H1 (cell line): ENCODE measurements at regions not wholly inside any gene's neighbourhood (a gene's known extent, or its start where the extent isn't known, plus 50 kb on each side); places are given as distances from the start of the nearest gene placed in this dataset.

Source experiments
- CTCF ChIA-PET: fragments of 300-600 bp; sonication (Branson Sonifier 250); formaldehyde crosslinking; loops from one replicate; lab custom pipeline; 2021; ENCODE audit not compliant: partially characterized antibody; lab: Charles Lee
- POLR2A ChIA-PET: fragments of 300-600 bp; sonication (Branson Sonifier 250); formaldehyde crosslinking; loops from one replicate; lab custom pipeline; 2021; ENCODE audit warnings: inconsistent platforms; ENCODE audit not compliant: partially characterized antibody; lab: Charles Lee
- DNase-seq, 2 experiments: peaks; one replicate each; pipeline versions ENCODE4 v3.0.0 to v3.0.0-alpha.2; 2010 to 2022; ENCODE audit warnings: low spot score in 2 of 2, low read depth in 1 of 2, mixed read lengths in 1 of 2
- FAIRE-seq: peaks from 2 replicates; lab custom pipeline; 2011; peaks lifted over from hg19 to GRCh38; lab: Jason Lieb, UNC
- H2AFZ ChIP-seq: 2 replicates; pipeline ENCODE4 v1.8.1; 2012; ENCODE audit warnings: low read length, inconsistent platforms
- H2AK5ac ChIP-seq: 2 replicates; pipeline ENCODE4 v1.6.1; 2013; ENCODE audit warnings: low read depth, low read length
- H2BK120ac ChIP-seq: replicated peaks from 2 replicates; pipeline ENCODE3; 2013; ENCODE audit warnings: low read depth, low read length, inconsistent platforms
- H2BK12ac ChIP-seq: 2 replicates; pipeline ENCODE4 v1.6.1; 2013; ENCODE audit warnings: low read depth, low read length
- H2BK15ac ChIP-seq: 2 replicates; pipeline ENCODE4 v1.6.1; 2013; ENCODE audit warnings: low read length
- H2BK20ac ChIP-seq: 2 replicates; pipeline ENCODE4 v1.6.1; 2013; ENCODE audit warnings: low read length
- H2BK5ac ChIP-seq: 2 replicates; pipeline ENCODE4 v1.6.1; 2013; ENCODE audit warnings: low read depth, low read length
- H3K14ac ChIP-seq: 2 replicates; pipeline ENCODE4 v1.6.1; 2013; ENCODE audit warnings: inconsistent platforms; ENCODE audit not compliant: insufficient read length
- H3K18ac ChIP-seq: 2 replicates; pipeline ENCODE4 v1.6.1; 2013; ENCODE audit warnings: low read length; ENCODE audit errors: extremely low read depth
- H3K23ac ChIP-seq: 2 replicates; pipeline ENCODE4 v1.6.1; 2013; ENCODE audit warnings: inconsistent platforms; ENCODE audit not compliant: insufficient read length
- H3K23me2 ChIP-seq: 2 replicates; pipeline ENCODE4 v1.6.1; 2013; ENCODE audit warnings: low read depth, low read length
- H3K27ac ChIP-seq: 2 replicates; pipeline ENCODE4 v1.6.1; 2011; ENCODE audit warnings: low read depth, low read length, inconsistent platforms
- H3K27me3 ChIP-seq, 4 experiments: replicated peaks in 1 of 4; 1 replicate in 1 of 4; 2 replicates in 3 of 4; pipeline versions ENCODE4 v1.6.1 to v1.8.1; 2011 to 2013; ENCODE audit warnings: low read length in 3 of 4, mild to moderate bottlenecking in 3 of 4, inconsistent platforms in 2 of 4, mixed read lengths in 2 of 4, moderate library complexity in 1 of 4; ENCODE audit not compliant: control insufficient read depth in 3 of 4, insufficient read depth in 3 of 4; ENCODE audit errors: extremely low read depth in 1 of 4
- H3K36me3 ChIP-seq, 4 experiments: 2 replicates each; pipeline versions ENCODE4 v1.6.1 to v1.8.1; 2011 to 2013; ENCODE audit warnings: mild to moderate bottlenecking in 4 of 4, low read length in 3 of 4, moderate library complexity in 2 of 4, control low read depth in 1 of 4, inconsistent platforms in 1 of 4; ENCODE audit not compliant: insufficient read depth in 4 of 4, control insufficient read depth in 2 of 4
- H3K4ac ChIP-seq: replicated peaks from 2 replicates; pipeline ENCODE3; 2013; ENCODE audit warnings: low read length, low read depth, mixed read lengths, inconsistent platforms; ENCODE audit not compliant: insufficient read length
- H3K4me1 ChIP-seq, 4 experiments: replicated peaks in 1 of 4; 1 replicate in 1 of 4; 2 replicates in 3 of 4; pipeline versions ENCODE4 v1.6.1 to v1.8.1; 2011 to 2013; ENCODE audit warnings: low read length in 3 of 4, inconsistent platforms in 2 of 4, mixed read lengths in 1 of 4; ENCODE audit not compliant: insufficient read depth in 4 of 4, control insufficient read depth in 3 of 4
- H3K4me2 ChIP-seq, 2 experiments: 2 replicates each; pipeline versions ENCODE4 v1.6.1 to v1.8.1; 2011 to 2013; ENCODE audit warnings: low read depth in 2 of 2, low read length in 2 of 2, control low read depth in 1 of 2, inconsistent platforms in 1 of 2, mild to moderate bottlenecking in 1 of 2; ENCODE audit not compliant: insufficient read depth in 1 of 2
- H3K4me3 ChIP-seq, 4 experiments: fragments of 200-600, 300-600 bp in 1 of 4; sonication (generic), shearing (Covaris generic), sonication (Bioruptor Twin) in 1 of 4; 2 replicates each; pipeline versions ENCODE4 v1.5.1 to v1.8.1; 2011 to 2016; ENCODE audit warnings: low read length in 4 of 4, low read depth in 3 of 4, control low read depth in 2 of 4, inconsistent platforms in 2 of 4, mild to moderate bottlenecking in 2 of 4, mixed read lengths in 1 of 4, moderate library complexity in 1 of 4; ENCODE audit not compliant: insufficient read depth in 2 of 4; ENCODE audit errors: extremely low read depth in 1 of 4
- H3K56ac ChIP-seq: replicated peaks from 2 replicates; pipeline ENCODE3; 2013; ENCODE audit warnings: low read depth, mild to moderate bottlenecking, mixed read lengths, low read length, inconsistent platforms; ENCODE audit not compliant: insufficient read length
- H3K79me1 ChIP-seq: 2 replicates; pipeline ENCODE4 v1.6.1; 2013; ENCODE audit warnings: low read depth, low read length, control low read depth
- H3K79me2 ChIP-seq, 2 experiments: 2 replicates each; pipeline versions ENCODE4 v1.6.1 to v1.8.1; 2012 to 2013; ENCODE audit warnings: low read length in 2 of 2, mild to moderate bottlenecking in 2 of 2, inconsistent platforms in 1 of 2; ENCODE audit not compliant: insufficient read depth in 2 of 2, control insufficient read depth in 1 of 2
- H3K9ac ChIP-seq, 4 experiments: replicated peaks in 1 of 4; 1 replicate in 1 of 4; 2 replicates in 3 of 4; pipeline versions ENCODE4 v1.6.1 to v1.8.1; 2011 to 2013; ENCODE audit warnings: low read depth in 3 of 4, low read length in 3 of 4, control low read depth in 2 of 4, mild to moderate bottlenecking in 2 of 4, moderate library complexity in 2 of 4, inconsistent platforms in 1 of 4; ENCODE audit errors: extremely low read depth in 1 of 4
- H3K9me3 ChIP-seq, 2 experiments: 2 replicates each; pipeline versions ENCODE4 v1.6.1 to v1.8.1; 2012 to 2013; ENCODE audit warnings: mild to moderate bottlenecking in 2 of 2, moderate library complexity in 2 of 2, control low read depth in 1 of 2, inconsistent platforms in 1 of 2, low read depth in 1 of 2, low read length in 1 of 2, mixed read lengths in 1 of 2; ENCODE audit not compliant: insufficient read depth in 2 of 2
- H4K20me1 ChIP-seq, 2 experiments: replicated peaks in 1 of 2; 2 replicates each; pipeline versions ENCODE3 to v1.8.1; 2011 to 2013; ENCODE audit warnings: inconsistent platforms in 2 of 2, low read length in 2 of 2, mild to moderate bottlenecking in 1 of 2; ENCODE audit not compliant: insufficient read depth in 2 of 2, control insufficient read depth in 1 of 2
- H4K5ac ChIP-seq: 2 replicates; pipeline ENCODE4 v1.6.1; 2013; ENCODE audit warnings: low read length, low read depth, mixed read lengths, inconsistent platforms; ENCODE audit not compliant: insufficient read length
- H4K8ac ChIP-seq: 2 replicates; pipeline ENCODE4 v1.8.0; 2013; ENCODE audit warnings: mild to moderate bottlenecking, moderate library complexity, low read length, inconsistent platforms; ENCODE audit not compliant: insufficient read depth; ENCODE audit errors: extremely low read depth
- H4K91ac ChIP-seq: replicated peaks from 2 replicates; pipeline ENCODE3; 2013; ENCODE audit warnings: low read length, mixed read lengths, inconsistent platforms; ENCODE audit not compliant: insufficient read length
- BRCA1 ChIP-seq: IDR thresholded peaks from 2 replicates; pipeline ENCODE4 v1.6.1; 2012; ENCODE audit warnings: low read depth, low read length, improper control_type of control experiment
- KDM1A ChIP-seq: fragments of 200-600, 300-600 bp; sonication (generic); IDR thresholded peaks from 2 replicates; pipeline ENCODE4 v1.7.1; 2016; ENCODE audit warnings: mild to moderate bottlenecking, low read length, borderline replicate concordance
- KDM4A ChIP-seq: IDR thresholded peaks from one replicate; pipeline ENCODE4 v1.7.1; 2012; ENCODE audit warnings: low read depth, mild to moderate bottlenecking, moderate library complexity, low read length, inconsistent platforms; ENCODE audit not compliant: severe bottlenecking
- TBP ChIP-seq: IDR thresholded peaks from 2 replicates; pipeline ENCODE4 v1.6.1; 2011; ENCODE audit warnings: low read depth, low read length, improper control_type of control experiment
- TCF12 ChIP-seq: IDR thresholded peaks from 2 replicates; pipeline ENCODE4 v1.6.1; 2011; ENCODE audit warnings: low read depth, mild to moderate bottlenecking, low read length
- ZNF274 ChIP-seq: IDR thresholded peaks from 2 replicates; pipeline ENCODE4 v1.7.0; 2012; ENCODE audit warnings: low read length, borderline replicate concordance; ENCODE audit errors: extremely low read depth
- WGBS, 2 experiments: shearing (Covaris generic) in 1 of 2; methylation state at CpG; one replicate each; pipeline versions ENCODE4 v1.1.6 to v1.1.7; 2013 to 2015; ENCODE audit warnings: low lambda C conversion rate in 2 of 2, mixed read lengths in 2 of 2, inconsistent platforms in 1 of 2, low coverage in 1 of 2, missing lambda C conversion rate in 1 of 2; ENCODE audit not compliant: insufficient replicate concordance in 2 of 2, insufficient coverage in 1 of 2, insufficient read length in 1 of 2; ENCODE audit errors: extremely low coverage in 1 of 2, missing lambda C conversion rate in 1 of 2; 5-methylcytosine and 5-hydroxymethylcytosine counted together

DNA sequence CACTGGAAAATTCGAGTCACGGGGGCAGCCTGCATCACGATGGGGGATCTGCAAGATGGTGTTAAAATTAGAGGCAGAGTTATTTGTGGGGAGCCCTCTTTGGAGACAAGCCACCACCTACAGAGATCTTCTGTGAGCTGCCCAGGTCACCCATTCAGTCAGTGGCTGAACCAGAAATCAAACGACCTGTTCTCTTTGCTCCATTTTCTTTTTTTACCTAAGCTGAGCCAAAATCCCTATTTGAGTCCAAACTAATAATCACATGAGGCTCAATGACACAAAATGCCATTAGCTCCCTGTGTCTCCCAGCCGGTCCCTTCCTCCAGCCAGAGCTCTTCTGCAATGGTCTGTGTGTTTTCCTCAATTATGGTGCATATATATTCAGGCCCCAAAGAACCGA, 394.2 kb downstream of the AGTPBP1 start:
- no peak overlapping the region for H4K8ac ChIP-seq
- no peak overlapping the region for H2BK15ac ChIP-seq
- no peak overlapping the region for H4K91ac ChIP-seq
- H2BK5ac ChIP-seq = no peak overlapping the region
- no peak overlapping the region for H2BK12ac ChIP-seq
- H3K56ac ChIP-seq = no peak overlapping the region
- H2AFZ ChIP-seq = no peak overlapping the region
- no peak overlapping the region for H3K23ac ChIP-seq
- no peak for DNase-seq
- FAIRE-seq = no peak
- no peaks in the 10 kb centered on the region for H4K20me1 ChIP-seq
- H2BK120ac ChIP-seq = no peak overlapping the region
- no peak overlapping the region for H3K18ac ChIP-seq
- H2BK20ac ChIP-seq = no peak overlapping the region
- no peak overlapping the region for H2AK5ac ChIP-seq
- H3K4me3 ChIP-seq = no peak overlapping the region
- no peak overlapping the region for H4K5ac ChIP-seq
- H3K27ac ChIP-seq = no peak overlapping the region
- H3K79me1 ChIP-seq = no peaks in the 10 kb centered on the region
- H3K9me3 ChIP-seq = no peaks in the 10 kb centered on the region
- H3K27me3 ChIP-seq = no peaks in the 10 kb centered on the region
- H3K4me1 ChIP-seq = no peaks in the 10 kb centered on the region
- ChIA-PET POLR2A (interaction anchor here (0.6 kb wide), 1 partner anchor 255 kb away, joined by 3 read pairs; no protein-coding TSS in a partner anchor), CTCF (interaction anchor here (2.6 kb wide), 1 partner anchor 15 kb away, joined by 18 read pairs; no protein-coding TSS in a partner anchor)
- no peak overlapping the region for H3K14ac ChIP-seq
- H3K4me2 ChIP-seq = no peak overlapping the region
- H3K9ac ChIP-seq = no peak overlapping the region
- TF ChIP-seq TCF12 (no peak), KDM1A (no peak), BRCA1 (no peak), ZNF274 (no peak), TBP (no peak), KDM4A (no peak)
- H3K23me2 ChIP-seq = no peaks in the 10 kb centered on the region
- no peak overlapping the region for H3K4ac ChIP-seq
- H3K79me2 ChIP-seq = no peaks in the 10 kb centered on the region
- H3K36me3 ChIP-seq = no peaks in the 10 kb centered on the region
- WGBS, 2 experiments = 88% methylated on average over 6 of the region's 6 CpGs; no CpG with 5 or more reads in 1 of the 2 experiments
